GM12878 (cell line): ENCODE measurements at regions not wholly inside any gene's neighbourhood (a gene's known extent, or its start where the extent isn't known, plus 50 kb on each side); places are given as distances from the start of the nearest gene placed in this dataset.

ENCODE experiments used
- CTCF ChIP-seq, 3 experiments: IDR thresholded peaks in 2 of 3; conservative IDR thresholded peaks in 1 of 3; 2 replicates each; pipeline ENCODE4 v1.5.1; 2011; ENCODE audit warnings: low read depth in 3 of 3, low read length in 3 of 3, mild to moderate bottlenecking in 3 of 3, control low read depth in 2 of 3, moderate library complexity in 2 of 3, inconsistent platforms in 1 of 3, mixed read lengths in 1 of 3; ENCODE audit not compliant: control insufficient read depth in 2 of 3, insufficient read depth in 1 of 3; ENCODE audit errors: extremely low read depth in 1 of 3
- EZH2 ChIP-seq: IDR thresholded peaks from 2 replicates; pipeline ENCODE4 v1.6.1; 2012; ENCODE audit warnings: low read depth, mild to moderate bottlenecking, control low read depth, inconsistent platforms, low read length, borderline replicate concordance; ENCODE audit not compliant: control insufficient read depth
- HDAC2 ChIP-seq: fragments of 200-600 bp; sonication (generic); IDR thresholded peaks from 2 replicates; pipeline ENCODE4 v1.6.1; 2017
- PKNOX1 ChIP-seq: fragments of 450-650 bp; IDR thresholded peaks from 2 replicates; pipeline ENCODE4 v1.6.1; 2016; ENCODE audit warnings: mild to moderate bottlenecking
- POLR2A ChIP-seq: IDR thresholded peaks from 2 replicates; pipeline ENCODE4 v1.6.1; 2011; ENCODE audit warnings: low read depth, mild to moderate bottlenecking, low read length
- POLR2AphosphoS5 ChIP-seq: IDR thresholded peaks from 2 replicates; pipeline ENCODE4 v1.6.1; 2011; ENCODE audit warnings: mild to moderate bottlenecking, low read length, inconsistent platforms
- RAD21 ChIP-seq: IDR thresholded peaks from 2 replicates; pipeline ENCODE4 v1.6.1; 2011; ENCODE audit warnings: mild to moderate bottlenecking, low read depth, low read length, moderate library complexity; ENCODE audit not compliant: insufficient read depth
- RELA ChIP-seq: fragments of 450-650 bp; IDR thresholded peaks from 2 replicates; pipeline ENCODE4 v1.8.0; 2014; ENCODE audit warnings: borderline replicate concordance; ENCODE audit not compliant: partially characterized antibody
- SMARCA5 ChIP-seq: fragments of 450-650 bp; IDR thresholded peaks from 2 replicates; pipeline ENCODE4 v1.6.1; 2017; ENCODE audit warnings: mild to moderate bottlenecking
- ZNF384 ChIP-seq: IDR thresholded peaks from 2 replicates; pipeline ENCODE4 v1.6.1; 2012; ENCODE audit warnings: low read depth, mild to moderate bottlenecking, low read length, improper control_type of control experiment, borderline replicate concordance

- no peak for TF ChIP-seq PKNOX1
- TF ChIP-seq RAD21, result no peak
- TF ChIP-seq CTCF (IDR thresholded peaks at IDR 0.05 in 2 of 3, conservative IDR thresholded peaks at IDR 0.05 in 1 of 3; ENCODE audit: control insufficient read depth in 2 of 3, extremely low read depth in 1 of 3, insufficient read depth in 1 of 3, low read depth in 3 of 3, low read length in 3 of 3), result no peak
- no peak for TF ChIP-seq EZH2
- no peak for TF ChIP-seq SMARCA5
- TF ChIP-seq RELA, result no peak
- TF ChIP-seq ZNF384, result no peak
- TF ChIP-seq POLR2A, result no peak
- TF ChIP-seq POLR2AphosphoS5, result no peak
- TF ChIP-seq HDAC2, result no peak
Measured at GRCh38 chr7:132029369-132030085, 473.1 kb upstream of the PODXL start.
